IMR-90 (cell line): ENCODE measurements at regions not wholly inside any gene's neighbourhood (a gene's known extent, or its start where the extent isn't known, plus 50 kb on each side); places are given as distances from the start of the nearest gene placed in this dataset.

Source experiments
- ATAC-seq: fragments of 200-7000 bp; cut with Tn5 transposase; 2 replicates; pipeline ENCODE4 v1.9.1; 2020; ENCODE audit warnings: low read depth, mild to moderate bottlenecking, moderate library complexity
- BruUV-seq: library from RNA; stranded (reverse); fragments of 400-500 nt; replicated peaks from 2 replicates; lab custom pipeline; 2021; lab: Mats Ljungman, UMichigan
- CTCF ChIA-PET: fragments of 300-600 bp; formaldehyde crosslinking; extraction: SDS; loops from one replicate; lab custom pipeline; 2021; ENCODE audit warnings: antibody characterized with exemption; lab: Yijun Ruan, JAX
- POLR2A ChIA-PET: fragments of 300-600 bp; sonication (Branson Sonifier 250); formaldehyde crosslinking; loops from one replicate; lab custom pipeline; 2022; ENCODE audit warnings: antibody characterized with exemption; ENCODE audit not compliant: unreplicated experiment; lab: Charles Lee
- DNase-seq: peaks from one replicate; pipeline ENCODE4 v3.0.0; 2013
- H2AFZ ChIP-seq: replicated peaks from 2 replicates; pipeline ENCODE3; 2013; ENCODE audit warnings: low read length, mild to moderate bottlenecking; ENCODE audit not compliant: poor library complexity
- H2AK5ac ChIP-seq: 2 replicates; pipeline ENCODE4 v1.6.1; 2013; ENCODE audit warnings: low read depth, low read length, inconsistent platforms
- H2AK9ac ChIP-seq: replicated peaks from 2 replicates; pipeline ENCODE3; 2013; ENCODE audit warnings: mild to moderate bottlenecking, low read depth, low read length, moderate library complexity; ENCODE audit not compliant: poor library complexity
- H2BK120ac ChIP-seq: 2 replicates; pipeline ENCODE4 v1.6.1; 2013; ENCODE audit warnings: low read depth, low read length, inconsistent platforms
- H2BK15ac ChIP-seq: 3 replicates; pipeline ENCODE4 v1.6.1; 2013; ENCODE audit warnings: low read depth, low read length, inconsistent platforms
- H2BK20ac ChIP-seq: 2 replicates; pipeline ENCODE4 v1.6.1; 2013; ENCODE audit warnings: low read depth, mild to moderate bottlenecking, inconsistent platforms, low read length, moderate library complexity
- H2BK5ac ChIP-seq: 2 replicates; pipeline ENCODE4 v1.6.1; 2013; ENCODE audit warnings: mild to moderate bottlenecking, low read depth, low read length, inconsistent platforms; ENCODE audit not compliant: poor library complexity, severe bottlenecking
- H3K14ac ChIP-seq: replicated peaks from 2 replicates; pipeline ENCODE4 v1.6.1; 2013; ENCODE audit warnings: low read depth, low read length, inconsistent platforms
- H3K18ac ChIP-seq: 2 replicates; pipeline ENCODE4 v1.6.1; 2013; ENCODE audit warnings: low read depth, low read length, control low read depth
- H3K23ac ChIP-seq: 2 replicates; pipeline ENCODE4 v1.6.1; 2013; ENCODE audit warnings: low read depth, low read length, inconsistent platforms
- H3K27ac ChIP-seq: 2 replicates; pipeline ENCODE4 v1.5.1; 2013; ENCODE audit warnings: mild to moderate bottlenecking, control low read depth, low read length; ENCODE audit not compliant: insufficient read depth
- H3K27me3 ChIP-seq: 2 replicates; pipeline ENCODE4 v1.6.1; 2013; ENCODE audit warnings: low read length; ENCODE audit not compliant: control insufficient read depth, insufficient read depth
- H3K36me3 ChIP-seq: 2 replicates; pipeline ENCODE4 v1.6.1; 2013; ENCODE audit warnings: low read length, mixed read lengths; ENCODE audit not compliant: control insufficient read depth, insufficient read depth
- H3K4ac ChIP-seq: 2 replicates; pipeline ENCODE4 v1.6.1; 2013; ENCODE audit warnings: low read depth, low read length, inconsistent platforms
- H3K4me1 ChIP-seq: 2 replicates; pipeline ENCODE4 v1.6.1; 2013; ENCODE audit warnings: low read length, mixed read lengths; ENCODE audit not compliant: control insufficient read depth, insufficient read depth
- H3K4me2 ChIP-seq: 2 replicates; pipeline ENCODE4 v1.6.1; 2013; ENCODE audit warnings: low read depth, mild to moderate bottlenecking, control low read depth, low read length, moderate library complexity
- H3K4me3 ChIP-seq: 2 replicates; pipeline ENCODE4 v1.5.1; 2013; ENCODE audit warnings: low read depth, mild to moderate bottlenecking, control low read depth, low read length, moderate library complexity; ENCODE audit not compliant: insufficient read depth
- H3K56ac ChIP-seq: 2 replicates; pipeline ENCODE4 v1.6.1; 2013; ENCODE audit warnings: low read length, inconsistent platforms; ENCODE audit not compliant: insufficient read depth; ENCODE audit errors: extremely low read depth
- H3K79me1 ChIP-seq, 2 experiments: 2 replicates each; pipeline ENCODE4 v1.6.1; 2013; ENCODE audit warnings: low read length in 2 of 2, inconsistent platforms in 1 of 2, low read depth in 1 of 2
- H3K9ac ChIP-seq: 2 replicates; pipeline ENCODE4 v1.6.1; 2013; ENCODE audit warnings: low read depth, low read length, control low read depth
- H3K9me1 ChIP-seq: 2 replicates; pipeline ENCODE4 v1.6.1; 2013; ENCODE audit warnings: low read length, inconsistent platforms; ENCODE audit not compliant: insufficient read depth
- H3K9me3 ChIP-seq: 2 replicates; pipeline ENCODE4 v1.6.1; 2013; ENCODE audit warnings: low read length; ENCODE audit not compliant: control insufficient read depth, insufficient read depth
- H4K20me1 ChIP-seq: 2 replicates; pipeline ENCODE4 v1.6.1; 2013; ENCODE audit warnings: low read length, inconsistent platforms; ENCODE audit not compliant: insufficient read depth
- H4K5ac ChIP-seq: 2 replicates; pipeline ENCODE4 v1.6.1; 2013; ENCODE audit warnings: mild to moderate bottlenecking, low read depth, low read length, control low read depth
- H4K8ac ChIP-seq, 2 experiments: 2 replicates each; pipeline ENCODE4 v1.6.1; 2013; ENCODE audit warnings: low read depth in 2 of 2, low read length in 2 of 2, control low read depth in 1 of 2, inconsistent platforms in 1 of 2
- H4K91ac ChIP-seq: 2 replicates; pipeline ENCODE4 v1.6.1; 2013; ENCODE audit warnings: low read depth, low read length, inconsistent platforms; ENCODE audit not compliant: insufficient read depth
- BHLHE40 ChIP-seq: fragments of 150-350 bp; IDR thresholded peaks from 2 replicates; pipeline ENCODE4 v1.6.1; 2016; ENCODE audit warnings: mild to moderate bottlenecking, low read depth, low read length
- CEBPB ChIP-seq: IDR thresholded peaks from 2 replicates; pipeline ENCODE4 v1.6.1; 2012; ENCODE audit warnings: low read depth, low read length, improper control_type of control experiment
- CHD1 ChIP-seq: IDR thresholded peaks from 2 replicates; pipeline ENCODE4 v1.6.1; 2012; ENCODE audit warnings: low read depth, low read length, improper control_type of control experiment
- RAD21 ChIP-seq: IDR thresholded peaks from 2 replicates; pipeline ENCODE4 v1.6.1; 2012; ENCODE audit warnings: low read length, improper control_type of control experiment
- RFX5 ChIP-seq: IDR thresholded peaks from 2 replicates; pipeline ENCODE4 v1.8.0; 2012; ENCODE audit warnings: low read depth, mild to moderate bottlenecking, low read length, moderate library complexity
- SMC3 ChIP-seq: fragments of 150-350 bp; IDR thresholded peaks from 2 replicates; pipeline ENCODE4 v1.6.1; 2016; ENCODE audit warnings: low read depth, mild to moderate bottlenecking, antibody characterized with exemption, low read length, moderate library complexity
- dilution Hi-C: fragments of 300-500 bp; cut with HindIII; formaldehyde crosslinking; loops from one replicate; pipeline ENCODE4 v1.14.3; 2018; ENCODE audit warnings: low sequenced_read_pairs; ENCODE audit not compliant: unreplicated experiment
- in situ Hi-C: fragments of 300-500 bp; cut with MboI; formaldehyde crosslinking; loops from 3 replicates; pipeline ENCODE4 v1.14.3; 2019; ENCODE audit warnings: low sequenced_read_pairs, inconsistent platforms, mixed read lengths
- intact Hi-C: fragments of 100-400 bp; cut with micrococcal nuclease; formaldehyde crosslinking; loops from 2 replicates; pipeline ENCODE4 v1.10.0; 2022
- TF ChIP-seq, protein P1 (sequence below): fragments of 150-350 bp; IDR thresholded peaks from 2 replicates; pipeline ENCODE4 v1.6.1; 2017; ENCODE audit warnings: mild to moderate bottlenecking, antibody characterized with exemption, low read length, low read depth

DNA sequence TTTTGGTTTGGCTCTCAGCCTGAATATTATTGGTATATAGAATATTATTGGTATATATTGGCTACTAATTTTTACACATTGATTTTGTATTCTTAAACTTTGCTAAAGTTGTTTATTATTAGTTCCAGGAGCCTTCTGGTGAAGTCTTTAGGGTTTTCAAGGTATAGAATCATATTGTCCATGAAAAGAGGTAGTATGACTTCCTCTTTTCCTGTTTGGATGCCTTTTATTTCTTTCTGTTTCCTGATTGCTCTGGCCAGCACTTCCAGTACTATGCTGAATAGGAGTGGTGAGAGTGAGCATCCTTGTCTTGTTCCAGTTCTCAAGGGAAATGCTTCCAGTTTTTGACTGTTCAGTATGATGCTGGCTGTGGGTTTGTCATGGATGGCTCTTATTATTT, 107.3 kb upstream of the LIPC start:
- Histone ChIP-seq H3K79me1 (no peaks in the 10 kb centered on the region), H2BK15ac (no peak overlapping the region), H2BK5ac (no peak overlapping the region), H2AFZ (no peak overlapping the region), H3K9me3 (no peaks in the 10 kb centered on the region), H2AK5ac (no peak overlapping the region), H3K4ac (no peak overlapping the region), H3K9ac (no peak overlapping the region), H3K9me1 (no peaks in the 10 kb centered on the region), H3K18ac (no peak overlapping the region), H3K36me3 (no peaks in the 10 kb centered on the region), H3K27me3 (no peaks in the 10 kb centered on the region), H4K5ac (no peak overlapping the region), H3K56ac (no peak overlapping the region), H4K8ac (no peak overlapping the region), H3K4me1 (no peaks in the 10 kb centered on the region), H2AK9ac (no peak overlapping the region), H3K4me2 (no peak overlapping the region), H3K4me3 (no peak overlapping the region), H4K91ac (no peak overlapping the region), H3K27ac (no peak overlapping the region), H2BK120ac (no peak overlapping the region), H3K23ac (no peak overlapping the region), H4K20me1 (no peaks in the 10 kb centered on the region), H3K14ac (no peak overlapping the region), H2BK20ac (no peak overlapping the region)
- no peak for ATAC-seq
- in situ Hi-C loops (no loop called here), dilution Hi-C loops (no loop called here), intact Hi-C loops (no loop called here)
- no peak for DNase-seq
- TF ChIP-seq BHLHE40 (no peak), RFX5 (no peak), CHD1 (no peak), RAD21 (no peak), CEBPB (no peak), SMC3 (no peak)
- TF ChIP-seq, protein P1, sequence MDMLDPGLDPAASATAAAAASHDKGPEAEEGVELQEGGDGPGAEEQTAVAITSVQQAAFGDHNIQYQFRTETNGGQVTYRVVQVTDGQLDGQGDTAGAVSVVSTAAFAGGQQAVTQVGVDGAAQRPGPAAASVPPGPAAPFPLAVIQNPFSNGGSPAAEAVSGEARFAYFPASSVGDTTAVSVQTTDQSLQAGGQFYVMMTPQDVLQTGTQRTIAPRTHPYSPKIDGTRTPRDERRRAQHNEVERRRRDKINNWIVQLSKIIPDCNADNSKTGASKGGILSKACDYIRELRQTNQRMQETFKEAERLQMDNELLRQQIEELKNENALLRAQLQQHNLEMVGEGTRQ, result no peak
- no TSS peak for BruUV-seq
- ChIA-PET POLR2A (no interaction called here), CTCF (no interaction called here)
